NCI-H460 (cell line): ENCODE measurements at regions not wholly inside any gene's neighbourhood (a gene's known extent, or its start where the extent isn't known, plus 50 kb on each side); places are given as distances from the start of the nearest gene placed in this dataset.
"Not testable (repeated sequence)": the region's sequence is repeated elsewhere in the genome, so short reads cannot be mapped to it uniquely, and the experiment has no call there.

Experiments used
- DNase-seq: peaks from one replicate; pipeline ENCODE4 v3.0.0-alpha.2; 2016; ENCODE audit warnings: low read depth; ENCODE audit errors: extremely low read depth

GRCh38 chr14:83711046-83711445 lies 1818.9 kb upstream of the FLRT2 start:
- DNase-seq = no peak

DNA sequence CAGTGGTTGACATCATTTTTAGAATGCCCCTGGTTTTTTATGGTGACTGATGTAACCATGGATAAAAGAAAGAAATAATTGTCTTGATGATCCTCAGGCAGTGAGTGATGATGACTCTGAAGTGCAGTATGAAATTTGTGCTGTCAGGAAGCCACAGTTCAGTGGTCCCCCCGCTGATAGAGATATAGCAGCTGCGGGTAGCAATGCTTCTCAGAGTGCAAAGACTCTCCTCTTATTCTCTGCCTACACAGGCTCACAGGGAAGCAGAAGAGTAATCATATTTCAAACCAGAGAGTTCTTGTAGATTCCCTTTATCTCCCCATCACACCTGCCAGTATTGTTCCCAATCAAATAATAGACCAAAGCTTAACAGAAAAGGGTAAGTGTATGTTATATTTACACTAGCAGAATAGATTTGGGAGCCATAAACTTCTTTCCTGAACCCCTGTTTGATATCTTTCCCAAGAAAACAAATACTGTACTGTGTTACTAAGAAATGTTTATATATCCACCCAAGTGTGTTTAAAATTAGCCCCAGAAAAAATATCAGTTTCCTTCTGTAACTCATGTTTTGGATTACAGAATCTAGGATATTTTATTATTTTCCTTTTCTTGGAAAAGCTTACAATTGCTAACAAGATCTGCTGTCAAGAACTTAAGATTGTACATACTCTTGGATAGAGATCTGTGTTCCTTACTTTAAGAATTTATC lies 1817.4 kb upstream of the FLRT2 start:
- no peak for DNase-seq

- no peak for DNase-seq
Observed at GRCh38 chr14:83713732-83714131, 1816.2 kb upstream of the FLRT2 start.

- no peak for DNase-seq
Observed at GRCh38 chr14:83714151-83714550, 1815.8 kb upstream of the FLRT2 start.

GRCh38 chr14:83719435-83719834 lies 1810.5 kb upstream of the FLRT2 start:
- not testable (repeated sequence) for DNase-seq

DNA sequence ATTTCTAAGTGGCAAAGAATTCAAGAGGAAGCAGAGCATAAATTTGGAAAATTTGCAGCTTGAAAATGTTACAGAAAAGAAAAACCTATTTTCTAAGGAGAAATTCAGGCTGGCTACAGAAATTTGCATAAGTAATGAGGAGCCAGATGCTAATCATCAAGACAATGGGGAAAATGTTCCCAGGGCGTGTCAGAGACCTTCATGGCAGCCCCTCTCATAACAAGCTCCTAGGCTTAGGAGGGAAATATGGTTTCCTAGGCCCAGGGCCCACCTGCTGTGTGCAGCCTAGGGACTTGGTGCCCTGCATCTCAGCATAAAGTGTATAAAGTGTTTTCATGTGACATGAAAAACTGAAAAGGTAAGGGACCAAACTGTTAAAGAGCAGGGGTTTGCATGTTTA lies 1796.3 kb upstream of the FLRT2 start:
- no peak for DNase-seq

DNA sequence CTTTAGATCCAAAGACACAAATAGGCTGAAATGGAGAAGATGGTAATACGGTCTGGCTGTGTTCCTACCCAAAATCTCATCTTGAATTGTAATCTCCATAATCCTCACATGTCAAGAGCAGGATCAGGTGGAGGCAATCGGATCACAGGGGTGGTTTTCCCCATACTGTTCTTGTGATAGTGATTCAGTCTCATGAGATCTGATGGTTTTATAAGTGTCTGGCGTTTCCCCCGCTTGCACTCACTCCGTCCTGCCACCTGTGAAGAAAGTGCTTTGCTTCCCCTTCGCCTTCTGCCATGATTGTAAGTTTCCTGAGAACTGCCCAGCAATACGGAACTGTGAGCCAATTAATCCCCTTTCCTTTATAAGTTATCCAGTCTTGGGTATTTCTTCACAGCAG lies 1795.5 kb upstream of the FLRT2 start:
- DNase-seq = no peak

DNA sequence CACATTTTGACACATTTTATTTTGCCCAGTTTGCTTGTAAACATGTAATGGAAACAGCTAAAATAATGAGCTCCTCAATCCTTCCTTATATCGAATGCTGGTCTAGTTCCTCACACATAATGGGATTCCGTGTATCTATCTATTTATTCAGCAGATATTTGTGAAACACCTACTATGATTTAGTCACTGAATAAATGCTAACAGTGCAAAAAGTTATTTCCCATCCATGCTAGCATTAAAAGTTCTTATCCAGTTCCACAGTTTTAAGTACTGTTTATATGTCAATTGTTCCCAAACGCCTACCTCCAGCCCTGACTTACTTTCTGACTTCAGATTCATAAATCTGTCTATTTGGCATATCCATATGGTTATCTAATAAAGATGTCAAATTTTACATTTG lies 1788.7 kb upstream of the FLRT2 start:
- no peak for DNase-seq

- no peak for DNase-seq
Observed at GRCh38 chr14:83744224-83744623, 1785.7 kb upstream of the FLRT2 start.

DNA sequence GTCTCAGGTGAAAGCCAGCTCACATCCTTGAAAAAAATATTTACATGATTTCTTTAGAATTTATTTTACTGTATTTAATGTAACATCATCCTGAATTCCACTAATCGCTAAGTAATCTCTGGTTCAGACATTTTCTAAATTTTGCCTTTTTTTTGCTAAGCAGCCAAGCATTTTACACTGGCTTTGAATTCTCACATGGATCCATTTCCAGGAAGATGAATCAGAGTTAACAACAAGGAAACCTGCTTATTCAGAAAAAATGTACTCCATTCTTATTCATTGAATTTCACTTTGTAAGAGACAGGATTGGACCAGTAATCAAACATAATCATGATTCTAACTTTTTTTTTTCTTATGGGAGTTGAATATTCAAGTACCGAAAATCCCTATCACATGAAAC lies 1785.1 kb upstream of the FLRT2 start:
- DNase-seq = no peak

GRCh38 chr14:83746336-83746735 lies 1783.6 kb upstream of the FLRT2 start:
- DNase-seq = no peak

DNA sequence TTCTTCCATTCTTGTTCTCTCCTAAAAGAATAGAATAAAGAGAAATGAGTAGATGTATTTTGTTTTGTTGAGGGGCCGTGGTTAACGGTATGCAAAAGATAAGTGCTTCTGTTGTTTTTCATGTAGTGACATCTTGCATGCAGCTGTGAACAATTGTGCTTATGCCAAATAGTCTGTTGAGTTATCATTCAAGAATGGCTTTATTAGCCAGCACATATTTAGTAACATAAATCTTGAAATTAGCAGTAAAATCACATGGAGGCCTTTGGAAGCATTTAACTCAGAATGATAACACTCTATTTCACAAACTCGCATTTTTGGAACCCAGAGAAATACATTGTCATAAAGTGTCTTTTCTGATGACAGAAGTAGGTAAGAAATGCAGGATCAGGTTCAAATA lies 1772.0 kb upstream of the FLRT2 start:
- no peak for DNase-seq

DNA sequence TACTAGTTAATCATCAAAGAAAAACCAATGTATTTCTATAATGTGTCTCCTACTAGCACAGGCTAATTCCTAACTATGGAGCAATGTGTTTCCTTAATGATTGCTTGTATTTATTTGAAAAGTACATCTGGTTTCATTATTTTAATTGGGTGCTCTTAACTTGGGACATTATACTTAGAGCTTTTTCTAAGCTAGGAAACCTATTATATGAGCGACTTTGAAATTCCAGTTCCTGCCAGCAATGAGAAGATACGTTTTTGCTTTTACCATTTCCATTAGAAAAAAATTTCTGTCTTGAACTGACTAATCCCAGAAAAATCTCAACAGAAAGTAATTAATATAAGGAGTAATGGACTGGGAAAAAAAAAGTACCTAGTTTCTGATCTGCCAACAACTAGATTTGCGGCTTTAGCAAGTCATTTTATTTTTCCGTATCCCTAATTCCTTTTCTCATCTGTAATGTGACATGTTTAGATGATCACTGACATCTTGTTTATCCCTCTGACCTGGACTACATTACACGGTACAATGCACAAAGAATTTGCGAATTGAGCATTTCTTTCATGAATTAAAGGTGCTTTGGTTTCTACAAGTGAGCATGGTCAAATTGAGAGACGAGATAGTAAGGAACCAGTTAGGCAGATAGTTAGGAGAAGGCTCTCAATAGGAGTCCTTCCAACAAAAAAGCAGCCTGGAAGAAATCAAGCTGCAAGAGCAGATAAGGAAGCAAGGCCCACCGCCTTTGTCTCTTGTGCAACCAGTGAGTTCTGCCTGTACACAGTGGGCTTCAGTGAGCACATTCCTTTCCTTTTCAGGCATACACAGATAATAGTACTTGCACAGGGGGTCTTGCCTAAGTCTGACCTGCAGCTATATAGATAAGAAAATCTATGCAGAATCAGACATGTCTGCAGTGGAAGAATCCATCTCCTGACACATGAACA lies 1765.0 kb upstream of the FLRT2 start:
- no peak for DNase-seq

GRCh38 chr14:83777516-83777915 lies 1752.4 kb upstream of the FLRT2 start:
- DNase-seq = no peak

DNA sequence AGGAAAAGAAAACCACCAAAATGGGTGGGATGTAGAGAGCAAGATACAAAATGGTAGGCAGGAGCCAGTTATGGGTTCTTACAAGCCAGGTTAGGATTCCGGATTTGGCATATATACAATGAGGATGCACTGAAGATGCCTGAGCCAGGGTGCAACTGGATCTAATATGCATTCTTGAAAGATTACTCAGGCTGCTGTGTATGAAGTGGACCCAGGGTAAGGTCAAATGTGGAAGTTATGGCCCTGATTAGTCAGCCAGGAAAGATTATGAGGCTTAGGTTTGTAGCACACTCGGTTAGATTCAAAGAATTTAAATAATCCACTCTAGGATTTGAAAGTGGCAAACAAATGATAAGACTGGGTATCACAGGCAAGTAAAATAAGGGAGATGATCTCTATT lies 1750.7 kb upstream of the FLRT2 start:
- DNase-seq = no peak

- DNase-seq = no peak
Observed at GRCh38 chr14:83780321-83780720, 1749.6 kb upstream of the FLRT2 start.

DNA sequence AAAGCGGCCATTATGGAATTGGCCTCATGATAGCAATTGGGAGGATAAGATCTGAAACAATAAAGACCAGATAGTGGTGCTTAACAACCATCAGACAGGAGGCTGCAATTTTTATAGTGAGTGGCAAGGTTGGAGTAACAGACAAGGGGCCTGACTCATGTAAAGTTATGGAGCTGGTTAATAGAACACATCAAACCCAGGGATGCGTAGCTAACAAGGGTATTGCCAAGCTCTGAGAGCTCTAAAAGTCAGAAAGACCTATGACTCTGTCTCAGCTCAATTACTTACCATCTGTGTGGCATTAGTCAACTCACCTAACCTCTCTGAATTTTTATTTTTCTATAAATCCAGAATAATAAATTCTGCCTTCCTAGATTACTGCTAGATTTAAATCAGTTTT lies 1731.5 kb upstream of the FLRT2 start:
- no peak for DNase-seq

- DNase-seq = no peak
Observed at GRCh38 chr14:83799233-83799632, 1730.7 kb upstream of the FLRT2 start.

DNA sequence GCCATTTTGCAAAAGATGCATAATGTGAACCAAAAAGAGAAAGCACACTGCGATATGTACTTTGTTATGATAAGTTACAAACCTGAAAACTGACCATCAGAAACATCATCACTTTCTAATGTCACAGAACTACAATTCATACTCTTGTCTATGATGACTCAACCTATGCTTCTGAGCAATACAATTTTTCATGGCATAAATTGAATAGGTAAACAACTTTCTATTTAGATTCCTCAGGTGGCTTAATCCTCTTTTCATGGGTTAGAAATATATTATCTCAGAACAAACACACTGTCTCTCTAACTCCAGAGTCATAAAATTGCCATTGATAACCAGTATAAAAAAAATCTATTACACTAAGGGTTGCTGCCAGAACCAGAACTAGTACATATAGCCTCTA lies 1715.0 kb upstream of the FLRT2 start:
- no peak for DNase-seq

- DNase-seq = peak; percentile 31
Observed at GRCh38 chr14:83816761-83817160, 1713.2 kb upstream of the FLRT2 start.

DNA sequence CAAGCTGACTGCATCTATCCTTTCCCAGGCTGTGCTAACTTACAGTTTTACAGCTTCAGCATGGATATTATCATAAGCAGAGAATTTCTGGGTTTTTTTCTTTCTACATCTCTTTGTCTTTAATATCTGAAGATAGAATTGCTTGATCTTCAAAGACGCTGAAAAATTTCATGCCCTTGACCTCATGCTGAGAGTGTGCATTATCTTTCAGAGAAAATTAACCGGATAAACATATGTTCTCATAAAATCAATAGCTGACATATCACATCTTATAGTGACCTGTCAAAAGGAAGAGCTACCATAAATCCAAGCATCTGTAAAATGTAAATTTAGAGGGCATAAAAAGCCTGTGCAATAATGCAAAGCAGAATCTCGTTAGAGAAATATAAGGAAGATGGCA lies 1704.1 kb upstream of the FLRT2 start:
- no peak for DNase-seq

DNA sequence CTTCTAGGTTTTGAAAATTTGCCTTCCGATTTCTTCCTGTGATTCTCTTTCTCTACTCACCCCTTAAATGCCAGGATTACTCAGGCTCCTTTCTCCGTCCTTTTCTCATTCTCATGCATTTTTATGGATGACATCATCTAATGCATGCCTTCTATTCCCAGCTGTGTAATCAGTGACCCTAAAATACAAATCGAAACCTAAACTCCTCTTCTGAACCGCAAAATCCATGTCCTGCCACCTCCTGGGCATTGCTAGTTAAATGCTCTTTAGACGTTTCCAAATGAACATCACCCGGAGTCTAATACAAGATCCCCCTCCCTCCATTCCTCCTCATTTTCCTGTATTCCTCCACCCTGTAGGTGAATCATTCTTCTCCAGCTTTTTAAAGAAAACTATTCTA lies 1703.1 kb upstream of the FLRT2 start:
- DNase-seq = no peak
